SU-DHL-6 (cell line): ENCODE measurements at regions not wholly inside any gene's neighbourhood (a gene's known extent, or its start where the extent isn't known, plus 50 kb on each side); places are given as distances from the start of the nearest gene placed in this dataset.

Experiments
- H2AFZ ChIP-seq: fragments of 200-600 bp; sonication (generic); 2 replicates; pipeline ENCODE4 v1.6.1; 2014; ENCODE audit warnings: low read depth, mild to moderate bottlenecking, moderate library complexity, mixed read lengths, antibody characterized with exemption, low read length; ENCODE audit not compliant: severe bottlenecking
- H3F3A ChIP-seq: fragments of 200-600 bp; shearing (Covaris generic); 2 replicates; pipeline ENCODE4 v1.6.0; 2016; ENCODE audit warnings: antibody characterized with exemption, mild to moderate bottlenecking; ENCODE audit not compliant: insufficient read depth
- H3K27ac ChIP-seq: fragments of 200-600 bp; sonication (generic); 2 replicates; pipeline ENCODE4 v1.5.1; 2016; ENCODE audit warnings: low read depth, mild to moderate bottlenecking, low read length, moderate library complexity, mixed read lengths
- H3K27me3 ChIP-seq: fragments of 200-600 bp; sonication (generic), shearing (Covaris generic); 2 replicates; pipeline ENCODE4 v1.6.0; 2014; ENCODE audit warnings: mild to moderate bottlenecking, low read length
- H3K36me3 ChIP-seq: fragments of 200-600 bp; sonication (generic); 2 replicates; pipeline ENCODE4 v1.6.1; 2014; ENCODE audit warnings: mild to moderate bottlenecking, low read length, mixed read lengths
- H3K4me2 ChIP-seq: fragments of 300-600, 200-600 bp; shearing (Covaris generic), sonication (generic); 2 replicates; pipeline ENCODE4 v1.6.0; 2014; ENCODE audit warnings: low read length, low read depth, mild to moderate bottlenecking; ENCODE audit not compliant: poor library complexity, severe bottlenecking
- H3K4me3 ChIP-seq: fragments of 200-600 bp; sonication (generic); 2 replicates; pipeline ENCODE4 v1.5.1; 2014; ENCODE audit warnings: antibody characterized with exemption, low read length, mild to moderate bottlenecking, mixed read lengths; ENCODE audit not compliant: insufficient read depth, poor library complexity, severe bottlenecking
- H3K79me2 ChIP-seq: fragments of 200-600 bp; sonication (generic); 2 replicates; pipeline ENCODE4 v1.6.1; 2014; ENCODE audit warnings: mild to moderate bottlenecking, low read length, moderate library complexity; ENCODE audit not compliant: insufficient read depth
- H3K9ac ChIP-seq: fragments of 200-600 bp; sonication (generic); 2 replicates; pipeline ENCODE4 v1.7.0; 2014; ENCODE audit warnings: mild to moderate bottlenecking, low read length
- H3K9me2 ChIP-seq: fragments of 200-600 bp; sonication (generic); replicated peaks from 2 replicates; pipeline ENCODE4 v1.6.1; 2014; ENCODE audit warnings: low read length; ENCODE audit not compliant: insufficient read depth
- H3K9me3 ChIP-seq: fragments of 200-600 bp; sonication (generic); 2 replicates; pipeline ENCODE4 v1.6.1; 2014; ENCODE audit warnings: low read length, mixed read lengths; ENCODE audit not compliant: insufficient read depth
- H4K20me1 ChIP-seq: fragments of 200-600 bp; sonication (generic); 2 replicates; pipeline ENCODE4 v1.6.1; 2014; ENCODE audit warnings: low read depth, mild to moderate bottlenecking, antibody characterized with exemption, low read length, moderate library complexity, mixed read lengths
- EZH2phosphoT487 ChIP-seq: fragments of 200-600 bp; sonication (generic), shearing (Covaris generic); conservative IDR thresholded peaks from 2 replicates; pipeline ENCODE4 v1.6.1; 2018; ENCODE audit warnings: mild to moderate bottlenecking, antibody characterized with exemption, low read length, moderate library complexity, mixed read lengths
- TF ChIP-seq, protein P1 (sequence below): fragments of 200-600 bp; sonication (generic); IDR thresholded peaks from one replicate; pipeline ENCODE4 v1.5.1; 2017; ENCODE audit warnings: antibody characterized with exemption, mild to moderate bottlenecking, low read length, moderate library complexity; ENCODE audit not compliant: insufficient read depth, poor library complexity, severe bottlenecking

DNA sequence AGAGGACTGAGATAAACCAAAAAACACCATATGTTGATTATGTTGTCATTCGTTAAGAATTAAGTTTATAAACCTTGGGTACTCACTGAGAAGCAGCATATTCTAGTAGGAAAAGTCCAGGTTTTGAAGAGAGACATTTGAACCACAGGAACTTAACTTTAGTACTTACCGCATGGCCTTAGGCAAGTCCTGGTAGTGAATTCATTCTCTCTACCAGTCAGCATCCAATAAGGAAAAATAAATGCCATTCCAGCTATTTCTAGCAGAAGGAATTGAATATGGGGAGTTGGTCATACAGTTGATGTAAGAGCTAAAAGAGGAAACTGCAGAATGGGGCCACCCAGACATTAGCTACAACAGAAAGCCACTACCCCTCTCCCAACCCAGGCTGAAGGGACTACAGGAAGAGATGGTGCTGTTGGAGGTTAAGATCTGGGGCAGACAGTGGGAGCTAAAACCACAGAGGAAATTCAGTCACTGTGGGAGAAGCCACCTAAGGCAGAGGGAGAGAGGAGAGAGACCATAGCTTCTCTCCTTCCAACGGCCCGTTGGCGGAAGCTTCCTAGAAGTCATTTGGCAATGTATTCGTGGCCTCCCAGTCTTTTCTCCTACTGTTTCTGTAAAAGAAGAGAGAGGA, 133.8 kb upstream of the RARB start:
- Histone ChIP-seq H3K27me3 (no peaks in the 10 kb centered on the region), H4K20me1 (no peaks in the 10 kb centered on the region), H3K9me3 (no peaks in the 10 kb centered on the region), H3K36me3 (no peaks in the 10 kb centered on the region), H3K4me2 (no peak overlapping the region), H3F3A (no peaks in the 10 kb centered on the region), H3K9me2 (no peaks in the 10 kb centered on the region), H3K9ac (no peak overlapping the region), H3K27ac (no peak overlapping the region), H2AFZ (no peak overlapping the region), H3K79me2 (no peaks in the 10 kb centered on the region), H3K4me3 (no peak overlapping the region)
- TF ChIP-seq EZH2phosphoT487, result no peak
- TF ChIP-seq, protein P1, sequence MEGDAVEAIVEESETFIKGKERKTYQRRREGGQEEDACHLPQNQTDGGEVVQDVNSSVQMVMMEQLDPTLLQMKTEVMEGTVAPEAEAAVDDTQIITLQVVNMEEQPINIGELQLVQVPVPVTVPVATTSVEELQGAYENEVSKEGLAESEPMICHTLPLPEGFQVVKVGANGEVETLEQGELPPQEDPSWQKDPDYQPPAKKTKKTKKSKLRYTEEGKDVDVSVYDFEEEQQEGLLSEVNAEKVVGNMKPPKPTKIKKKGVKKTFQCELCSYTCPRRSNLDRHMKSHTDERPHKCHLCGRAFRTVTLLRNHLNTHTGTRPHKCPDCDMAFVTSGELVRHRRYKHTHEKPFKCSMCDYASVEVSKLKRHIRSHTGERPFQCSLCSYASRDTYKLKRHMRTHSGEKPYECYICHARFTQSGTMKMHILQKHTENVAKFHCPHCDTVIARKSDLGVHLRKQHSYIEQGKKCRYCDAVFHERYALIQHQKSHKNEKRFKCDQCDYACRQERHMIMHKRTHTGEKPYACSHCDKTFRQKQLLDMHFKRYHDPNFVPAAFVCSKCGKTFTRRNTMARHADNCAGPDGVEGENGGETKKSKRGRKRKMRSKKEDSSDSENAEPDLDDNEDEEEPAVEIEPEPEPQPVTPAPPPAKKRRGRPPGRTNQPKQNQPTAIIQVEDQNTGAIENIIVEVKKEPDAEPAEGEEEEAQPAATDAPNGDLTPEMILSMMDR, result no peak

DNA sequence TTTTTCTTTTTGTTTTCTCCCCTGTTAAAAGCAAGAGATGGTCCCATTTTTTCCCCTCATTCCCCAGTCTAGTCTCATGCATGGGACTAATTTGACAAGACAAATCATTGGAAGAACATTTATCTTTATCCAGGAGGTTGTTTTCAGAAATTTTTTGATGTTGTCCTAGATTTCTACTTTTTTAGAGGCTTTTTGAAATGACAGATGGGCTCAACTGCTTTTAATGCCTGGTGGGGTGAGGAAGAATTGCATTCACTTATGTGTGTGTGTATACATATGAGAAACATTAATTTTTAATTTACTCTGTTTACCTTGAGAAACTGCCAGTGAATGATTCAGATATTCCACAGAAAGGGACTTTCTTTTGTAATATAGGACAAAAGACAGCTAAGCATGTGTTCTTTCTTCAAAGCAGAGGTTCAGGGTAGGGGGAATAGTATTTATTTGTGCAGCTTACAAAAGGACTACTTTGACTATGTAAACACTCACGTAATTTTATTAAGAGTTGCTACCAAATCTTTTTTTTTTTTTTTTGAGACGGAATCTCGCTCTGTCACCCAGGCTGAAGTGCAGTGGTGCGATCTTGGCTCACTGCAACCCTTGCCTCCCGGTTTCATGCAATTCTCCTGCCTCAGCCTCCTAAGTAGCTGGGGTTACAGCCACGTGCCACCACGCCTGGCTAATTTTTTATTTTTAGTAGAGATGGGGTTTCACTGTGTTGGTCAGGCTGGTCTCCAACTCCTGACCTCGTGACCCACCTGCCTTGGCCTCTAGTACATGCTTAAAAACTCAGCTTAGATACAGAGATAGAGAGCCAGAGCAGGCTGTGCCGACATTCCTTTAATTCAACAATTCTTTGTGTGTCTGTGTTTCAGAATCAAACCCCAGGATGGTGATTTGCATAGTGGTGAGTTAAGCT, 130.1 kb upstream of the RARB start:
- no peaks in the 10 kb centered on the region for H3F3A ChIP-seq
- no peaks in the 10 kb centered on the region for H4K20me1 ChIP-seq
- no peak overlapping the region for H3K4me3 ChIP-seq
- H3K27ac ChIP-seq, result no peak overlapping the region
- no peaks in the 10 kb centered on the region for H3K79me2 ChIP-seq
- no peaks in the 10 kb centered on the region for H3K36me3 ChIP-seq
- no peak overlapping the region for H2AFZ ChIP-seq
- H3K9ac ChIP-seq, result no peak overlapping the region
- no peaks in the 10 kb centered on the region for H3K9me2 ChIP-seq
- H3K4me2 ChIP-seq, result no peak overlapping the region
- TF ChIP-seq, protein P1, result no peak
- no peak for TF ChIP-seq EZH2phosphoT487
- H3K27me3 ChIP-seq, result no peaks in the 10 kb centered on the region
- no peaks in the 10 kb centered on the region for H3K9me3 ChIP-seq

DNA sequence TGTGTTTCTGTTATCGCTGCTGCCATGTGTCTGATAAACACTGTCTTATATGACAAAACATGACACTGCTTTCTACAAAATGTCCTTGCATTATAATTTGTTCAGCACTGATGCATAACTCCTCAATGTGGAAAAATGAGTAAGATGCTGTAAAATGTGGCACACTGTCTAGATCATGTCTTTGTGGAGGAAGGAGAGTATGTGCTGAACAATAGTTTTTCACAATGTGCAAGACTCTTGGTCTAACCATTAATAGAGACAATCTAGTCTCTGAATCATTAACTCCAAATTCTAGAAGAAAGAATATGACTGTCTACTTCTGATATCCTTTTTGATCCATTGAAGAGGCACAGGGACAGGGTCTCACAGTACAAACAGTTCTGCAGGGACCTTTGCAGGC, 127.9 kb upstream of the RARB start:
- Histone ChIP-seq H3K9me2 (no peaks in the 10 kb centered on the region), H2AFZ (no peak overlapping the region), H4K20me1 (no peaks in the 10 kb centered on the region), H3K9me3 (no peaks in the 10 kb centered on the region), H3K79me2 (no peaks in the 10 kb centered on the region), H3F3A (no peaks in the 10 kb centered on the region), H3K4me2 (no peak overlapping the region), H3K4me3 (no peak overlapping the region), H3K36me3 (no peaks in the 10 kb centered on the region), H3K27ac (no peak overlapping the region), H3K27me3 (no peaks in the 10 kb centered on the region), H3K9ac (no peak overlapping the region)
- no peak for TF ChIP-seq EZH2phosphoT487
- TF ChIP-seq, protein P1, result no peak
